Mucosa of gallbladder (tissue), 1 donor: ENCODE measurements at regions not wholly inside any gene's neighbourhood (a gene's known extent, or its start where the extent isn't known, plus 50 kb on each side); places are given as distances from the start of the nearest gene placed in this dataset.

ENCODE experiments used
- DNase-seq: peaks from one replicate; pipeline ENCODE4 v3.0.0-alpha.2; 2020; ENCODE audit warnings: low spot score
- donor health status: DM: no; HTN: no; CAD: no.

DNA sequence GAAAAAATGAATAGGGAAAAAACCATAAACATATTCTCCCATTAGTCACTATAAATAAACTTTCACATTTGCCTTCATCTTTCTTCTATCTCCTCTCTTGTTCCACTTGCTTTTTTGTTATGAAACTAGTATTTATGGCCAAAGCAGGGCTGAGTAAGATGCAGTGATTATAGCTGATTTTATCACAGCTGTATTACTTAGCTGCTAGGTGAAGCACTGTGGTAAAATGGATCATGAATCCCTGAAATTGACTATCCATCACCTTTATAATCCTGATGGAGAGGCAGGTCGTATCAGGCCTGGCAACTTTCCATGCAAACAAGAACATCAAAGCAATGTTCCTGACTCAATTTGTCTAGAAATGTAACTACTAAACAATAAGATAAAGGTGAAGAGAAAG lies 471.6 kb downstream of the TUSC7 start:
- DNase-seq = no peak

DNA sequence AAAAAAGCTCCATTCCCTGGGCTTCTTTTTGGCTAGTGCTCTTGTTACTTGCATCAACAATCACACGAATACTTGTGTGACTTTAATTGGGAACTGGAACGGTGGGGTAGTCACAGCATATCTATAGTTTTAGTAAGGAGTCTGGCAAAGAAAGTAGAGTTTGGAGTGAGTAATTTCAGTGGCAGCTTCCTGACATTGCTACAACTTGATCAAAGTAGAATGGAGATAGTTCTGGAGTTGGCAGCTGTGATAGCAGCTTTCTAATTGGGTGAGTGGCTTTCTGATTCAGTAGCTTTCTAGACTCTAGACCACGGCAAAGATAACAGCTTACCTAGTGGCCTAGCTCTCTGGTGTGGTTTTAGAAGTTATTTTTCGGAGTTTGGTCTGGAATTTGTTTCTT lies 475.0 kb downstream of the TUSC7 start:
- DNase-seq = no peak

DNA sequence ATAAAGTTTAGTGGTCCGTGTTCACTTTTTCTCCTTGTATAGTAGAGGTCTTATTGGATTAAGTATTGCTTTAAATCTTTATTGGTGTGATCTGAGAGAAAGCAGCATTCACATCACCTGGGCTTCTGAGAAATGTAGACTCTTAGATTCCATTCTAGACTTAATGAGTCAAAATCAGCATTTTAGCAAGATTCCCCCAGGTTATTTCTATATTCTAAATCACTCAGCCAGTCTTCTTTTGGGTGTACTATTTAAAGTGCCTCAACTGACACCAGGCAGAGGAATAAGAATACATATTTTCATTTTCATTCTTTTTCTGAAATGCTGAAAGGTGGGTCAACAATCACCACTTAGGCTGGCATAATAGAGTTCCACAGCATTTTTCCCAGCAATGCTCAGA lies 481.7 kb downstream of the TUSC7 start:
- no peak for DNase-seq

DNA sequence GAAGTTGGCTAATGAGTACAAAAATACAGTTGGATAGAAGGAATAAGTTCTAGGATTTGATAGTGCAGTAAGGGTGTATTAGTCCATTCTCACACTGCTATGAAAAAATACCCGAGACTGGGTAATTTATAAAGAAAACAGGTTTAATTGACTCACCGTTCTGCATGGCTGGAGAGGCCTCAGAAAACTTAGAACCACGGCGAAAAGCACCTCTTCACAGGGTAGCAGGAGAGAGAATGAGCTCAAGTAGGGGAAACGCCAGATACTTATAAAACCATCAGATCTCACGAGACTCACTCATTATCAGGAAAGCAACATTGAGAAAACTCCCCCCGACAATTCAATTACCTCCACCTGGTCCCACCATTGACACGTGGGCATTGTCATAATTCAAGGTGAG lies 483.3 kb downstream of the TUSC7 start:
- DNase-seq = no peak

DNA sequence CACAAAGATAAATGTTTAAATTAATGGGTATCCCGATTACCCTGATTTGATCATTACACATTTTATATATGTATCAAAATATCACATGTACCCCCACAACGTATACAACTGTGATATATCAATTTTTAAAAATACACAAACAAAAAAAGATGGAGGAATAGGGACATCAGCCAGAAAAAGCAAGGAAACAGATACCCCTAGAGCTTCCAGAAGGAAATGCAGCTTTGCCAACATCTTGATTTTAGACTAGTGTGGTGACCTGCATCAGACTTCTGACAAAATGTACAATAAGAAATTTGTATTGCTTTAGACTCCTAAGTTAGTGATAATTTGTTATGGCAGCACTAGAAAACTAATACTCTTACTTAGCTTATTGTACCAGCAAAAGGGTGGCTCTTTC lies 483.8 kb downstream of the TUSC7 start:
- no peak for DNase-seq

DNA sequence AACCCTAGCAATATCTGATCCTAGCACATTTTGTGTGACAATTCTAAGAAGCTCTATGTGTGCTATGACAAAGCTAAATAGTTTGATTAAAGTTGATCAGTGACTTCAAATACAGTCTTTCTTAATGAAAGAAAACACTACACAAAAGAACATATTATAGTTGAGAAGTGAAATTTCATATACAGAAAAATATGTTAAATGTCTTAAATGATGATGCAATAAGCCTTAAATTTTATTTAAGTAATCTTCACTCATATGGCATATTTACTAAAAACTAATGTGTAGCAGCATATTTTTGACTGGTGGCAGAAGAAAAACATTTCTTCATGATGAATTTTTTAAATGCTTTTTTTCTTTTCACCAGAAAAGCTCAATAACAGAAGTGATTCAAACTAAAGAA lies 485.5 kb downstream of the TUSC7 start:
- DNase-seq = no peak

DNA sequence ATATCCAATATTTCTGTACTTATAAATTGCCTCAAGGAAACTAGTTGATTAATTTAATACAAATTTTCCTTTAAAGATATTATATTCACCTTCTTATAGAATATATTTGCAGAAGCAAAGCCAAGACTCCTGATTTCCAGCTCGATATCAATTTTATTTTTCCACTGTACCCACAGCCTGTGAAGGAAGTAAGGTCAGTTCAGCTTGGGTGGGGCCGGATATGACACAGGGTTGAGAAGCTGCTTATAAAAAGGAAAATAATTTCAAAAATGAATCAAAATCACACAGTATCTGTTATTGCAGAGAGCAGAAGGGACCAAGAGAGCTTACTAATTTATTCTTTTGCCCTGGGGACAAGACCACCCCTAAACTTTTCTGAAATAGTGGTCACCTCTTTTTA lies 491.4 kb downstream of the TUSC7 start:
- DNase-seq = no peak

DNA sequence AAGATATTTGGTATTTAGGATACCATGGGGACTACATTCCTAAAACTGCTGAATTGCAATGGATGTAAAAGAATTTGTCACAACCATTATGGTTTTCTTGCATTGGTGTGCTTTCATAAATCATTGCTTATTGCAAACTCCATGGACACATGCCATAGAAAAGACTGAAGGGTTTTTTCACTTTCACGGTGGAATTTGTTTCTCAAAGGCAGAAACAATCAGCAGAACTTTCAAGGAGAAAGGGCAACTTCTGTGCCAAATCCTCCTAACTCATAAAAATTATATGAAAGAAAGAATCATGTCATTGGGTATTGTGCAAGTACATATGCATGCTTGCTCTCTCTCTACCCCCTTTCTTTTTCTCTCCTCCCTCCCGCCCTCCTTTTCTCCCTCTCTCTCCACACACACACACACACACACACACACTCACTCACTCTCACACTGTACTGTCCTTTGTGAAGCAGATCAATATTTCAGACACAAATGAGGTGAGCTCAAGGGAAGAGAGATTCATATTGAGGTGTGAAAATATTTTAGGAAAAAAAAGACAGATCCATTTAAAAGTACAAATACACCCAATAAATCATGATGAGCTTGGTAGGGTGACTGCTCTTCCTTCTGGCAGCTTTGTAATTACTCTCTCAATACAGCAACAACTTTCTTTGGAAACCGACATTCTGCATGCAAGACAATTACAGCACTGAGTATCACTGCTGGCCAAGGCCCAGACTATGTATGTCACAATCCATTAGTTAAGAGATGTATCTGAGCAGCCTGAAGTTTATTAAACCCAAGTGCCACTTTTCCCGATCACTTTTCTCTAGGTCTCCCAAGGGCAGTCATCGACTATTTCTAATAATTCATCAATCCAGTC lies 492.6 kb downstream of the TUSC7 start:
- no peak for DNase-seq

DNA sequence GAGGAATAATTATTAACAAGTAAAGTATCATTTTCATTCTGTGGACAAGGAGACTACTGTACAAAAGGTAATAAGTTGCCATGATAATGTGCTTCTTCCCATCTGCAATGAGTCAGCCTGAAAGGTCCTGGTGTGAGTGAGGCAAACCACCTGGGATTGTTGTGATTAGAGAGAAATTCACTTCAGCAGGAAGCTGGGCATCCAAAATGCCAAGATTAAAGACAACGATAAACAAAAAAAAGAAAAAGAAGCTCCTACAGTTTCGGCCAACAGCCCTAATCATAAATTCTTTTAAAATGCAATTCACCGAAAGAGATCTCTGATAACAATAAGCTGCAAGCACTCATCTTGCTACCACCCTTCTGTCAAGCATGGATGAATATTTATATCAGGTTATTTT lies 507.8 kb downstream of the TUSC7 start:
- DNase-seq = no peak

DNA sequence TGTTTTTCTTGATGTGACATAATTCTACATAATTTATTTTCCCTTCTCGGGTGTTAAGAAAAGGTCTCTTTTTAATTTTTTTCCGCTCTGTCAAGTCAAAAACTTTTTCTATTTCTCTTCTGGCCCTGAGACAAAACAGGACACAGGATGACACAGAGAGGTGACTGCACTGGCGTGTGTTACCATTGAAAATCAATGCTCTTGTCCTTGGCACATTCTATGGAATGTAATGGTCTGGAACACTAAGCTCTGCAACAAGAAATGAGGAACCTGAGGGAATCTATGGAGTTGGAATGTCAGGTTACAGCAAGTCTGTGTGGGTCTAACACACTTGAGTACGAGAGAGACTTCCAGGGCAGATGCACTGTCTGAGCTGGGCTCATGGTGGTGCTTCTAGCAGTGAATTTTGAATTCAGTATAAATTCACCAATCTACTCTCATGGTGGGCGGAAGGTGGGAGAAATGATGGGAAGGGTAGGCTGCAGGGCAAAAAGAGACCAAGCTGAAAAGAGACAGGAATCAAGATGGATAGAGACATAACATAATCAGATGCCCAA lies 508.3 kb downstream of the TUSC7 start:
- DNase-seq = peak; percentile 11

DNA sequence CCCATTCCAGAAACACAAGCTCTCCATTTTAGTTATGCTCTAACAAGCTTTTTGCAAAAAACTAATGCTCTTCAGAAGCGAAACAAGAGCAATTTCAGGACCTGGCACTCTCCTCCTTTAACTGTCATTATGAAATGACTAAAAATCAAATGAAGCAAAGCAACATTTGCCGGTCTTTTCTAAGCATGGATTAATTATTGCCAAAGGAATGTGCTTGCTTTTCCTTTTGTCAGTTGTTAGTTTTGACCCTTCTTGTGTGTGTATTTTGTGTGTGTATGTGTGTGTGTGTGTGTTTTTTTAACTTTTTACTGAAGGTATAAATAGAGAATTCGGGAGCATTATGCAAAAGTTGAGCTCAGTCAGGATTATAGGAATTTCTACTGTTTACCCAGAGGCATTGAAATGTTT lies 509.1 kb downstream of the TUSC7 start:
- no peak for DNase-seq

DNA sequence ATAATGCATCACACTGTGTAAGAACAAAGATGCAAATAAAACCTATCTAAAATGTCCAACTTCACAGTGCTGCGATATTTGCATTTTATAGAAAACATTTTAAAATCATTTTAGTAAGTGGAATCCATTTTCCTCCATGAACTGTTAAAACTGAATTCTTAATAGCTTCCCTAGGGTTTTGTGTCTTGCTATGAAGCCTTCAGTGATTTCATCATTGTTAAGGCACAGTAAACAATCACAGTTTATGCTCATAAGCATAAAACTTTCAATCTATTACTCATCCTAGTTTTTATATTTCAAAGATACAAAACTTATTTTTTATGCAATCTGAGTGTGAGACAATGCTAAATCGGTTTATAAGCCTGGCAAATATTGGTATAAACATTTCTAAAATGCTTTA lies 509.7 kb downstream of the TUSC7 start:
- no peak for DNase-seq

DNA sequence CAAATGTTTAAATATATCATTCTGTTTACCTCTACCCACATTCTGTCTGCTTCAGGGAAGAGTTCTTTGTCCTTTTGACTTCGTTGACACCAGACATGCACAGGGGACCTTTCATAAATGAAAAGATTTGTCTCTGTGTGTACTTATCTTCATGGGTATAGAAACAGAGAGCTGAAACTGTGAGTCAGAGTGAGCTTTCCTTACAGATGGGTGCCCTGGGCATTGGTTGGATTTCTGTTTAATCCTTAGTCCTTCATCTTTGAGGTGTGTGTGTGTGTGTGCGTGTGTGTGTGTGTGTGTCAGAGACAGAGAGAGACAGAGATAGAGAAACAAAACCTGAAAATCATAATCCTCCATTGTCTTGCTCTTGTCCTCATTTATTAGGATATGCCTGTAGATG lies 517.4 kb downstream of the TUSC7 start:
- no peak for DNase-seq

DNA sequence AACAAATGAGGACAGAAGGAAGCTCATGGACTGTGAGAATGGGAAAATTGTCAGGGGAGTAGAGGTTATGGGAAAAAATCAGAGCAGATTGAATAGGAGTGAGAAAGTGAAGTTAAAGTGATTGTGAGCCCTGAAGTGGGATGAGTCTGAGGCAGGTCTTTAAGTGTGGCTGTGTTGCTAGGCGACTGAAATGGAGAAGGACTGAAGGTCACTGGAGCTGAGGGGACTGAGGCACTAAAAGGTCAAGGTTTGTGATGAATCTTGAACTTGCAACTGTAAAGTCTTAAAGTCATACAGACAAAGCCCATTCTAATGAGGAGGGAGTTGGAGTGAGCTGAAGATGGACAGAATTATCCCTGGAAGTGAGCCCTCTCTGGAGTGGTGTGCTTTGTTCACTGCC lies 518.9 kb downstream of the TUSC7 start:
- no peak for DNase-seq

DNA sequence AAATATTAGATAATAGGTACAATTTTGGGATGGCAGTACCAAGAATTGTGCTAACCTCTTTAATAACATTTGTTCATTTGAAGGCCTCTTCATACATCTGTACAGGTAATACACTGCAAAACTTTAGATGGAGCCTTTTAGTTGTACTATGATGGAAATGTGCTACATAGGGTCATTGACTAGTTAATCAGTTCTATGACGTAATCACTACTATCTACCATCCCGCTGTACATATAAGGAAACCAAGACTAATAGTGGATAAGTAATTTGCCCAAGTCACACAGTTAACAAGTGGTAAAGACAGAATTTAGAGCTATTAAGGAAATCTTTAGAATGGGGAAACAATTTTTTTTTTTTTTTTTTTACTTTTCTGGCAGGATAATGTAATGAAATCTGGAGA lies 521.3 kb downstream of the TUSC7 start:
- no peak for DNase-seq

DNA sequence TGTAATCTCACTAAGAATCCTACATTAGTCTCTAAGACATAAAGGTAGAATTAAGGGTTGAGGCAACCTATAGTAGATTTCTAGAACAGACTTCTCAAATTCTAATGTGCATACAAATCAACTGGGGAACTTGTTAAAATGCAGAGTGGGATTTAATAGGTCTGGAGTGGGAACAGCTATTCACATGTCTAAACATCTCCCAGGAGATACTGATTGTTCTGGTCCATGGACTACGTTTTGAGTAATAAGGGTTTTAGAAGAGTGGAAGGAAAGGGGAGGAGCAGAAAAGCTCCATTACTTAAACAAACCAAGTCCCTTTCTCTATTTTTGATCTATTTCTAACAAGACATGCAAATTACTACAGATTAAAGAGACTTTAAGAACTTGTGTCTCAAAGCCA lies 524.8 kb downstream of the TUSC7 start:
- DNase-seq = no peak

DNA sequence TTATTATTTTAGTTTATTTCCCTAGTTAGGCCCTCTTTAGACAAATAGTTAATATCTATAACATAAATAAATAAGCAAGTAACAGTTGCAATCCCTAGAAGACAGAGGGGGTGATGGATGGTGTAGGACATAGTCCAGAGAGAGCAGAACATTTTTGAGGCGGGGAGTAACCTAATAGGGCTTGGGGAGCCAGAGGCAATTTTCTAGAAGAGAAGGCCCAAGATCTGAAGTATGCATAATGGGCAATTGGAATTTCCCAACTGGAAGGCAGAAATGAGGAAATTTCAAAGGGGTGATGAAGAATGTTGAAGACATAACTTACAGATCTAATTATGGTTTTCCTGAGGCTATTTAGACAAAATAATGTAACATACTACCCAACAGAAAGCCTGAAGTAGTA lies 525.7 kb downstream of the TUSC7 start:
- DNase-seq = no peak

DNA sequence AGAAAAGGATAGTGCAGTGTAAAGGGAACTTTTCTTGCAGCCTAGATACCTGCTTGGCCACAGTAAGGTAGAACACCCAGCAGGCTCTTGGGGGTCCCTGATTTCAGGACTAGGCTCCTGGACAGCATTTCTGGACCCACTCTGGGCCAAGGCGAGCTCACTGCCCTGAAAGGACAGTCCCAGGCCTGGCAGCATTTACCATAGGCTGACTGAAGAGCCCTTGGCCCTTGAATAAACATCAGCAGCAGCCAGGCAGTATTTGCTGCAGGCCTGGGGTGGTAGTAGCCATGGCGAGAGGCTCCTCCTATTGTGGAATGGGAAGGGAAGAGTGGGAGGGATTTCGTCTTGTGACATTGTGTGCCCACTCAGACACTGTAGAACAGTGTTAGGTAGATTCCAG lies 529.2 kb downstream of the TUSC7 start:
- no peak for DNase-seq

DNA sequence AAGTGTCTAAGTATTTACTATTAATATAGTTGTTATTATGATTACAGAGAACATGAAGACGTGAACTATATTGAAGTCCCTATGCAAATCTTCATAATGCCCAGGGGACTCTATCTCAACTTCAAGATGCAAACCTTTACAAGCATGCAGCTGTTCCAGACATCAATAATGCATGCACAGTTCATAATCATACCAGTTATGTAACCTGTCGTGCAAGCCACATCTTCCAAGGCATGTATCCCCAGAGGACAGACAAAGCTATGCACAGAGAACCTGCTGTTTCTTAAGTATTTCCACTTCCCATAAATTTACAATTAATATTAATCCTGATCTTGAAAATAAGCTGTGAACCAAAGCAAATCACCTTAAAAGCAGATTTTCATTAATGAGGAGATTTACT lies 534.1 kb downstream of the TUSC7 start:
- DNase-seq = no peak

DNA sequence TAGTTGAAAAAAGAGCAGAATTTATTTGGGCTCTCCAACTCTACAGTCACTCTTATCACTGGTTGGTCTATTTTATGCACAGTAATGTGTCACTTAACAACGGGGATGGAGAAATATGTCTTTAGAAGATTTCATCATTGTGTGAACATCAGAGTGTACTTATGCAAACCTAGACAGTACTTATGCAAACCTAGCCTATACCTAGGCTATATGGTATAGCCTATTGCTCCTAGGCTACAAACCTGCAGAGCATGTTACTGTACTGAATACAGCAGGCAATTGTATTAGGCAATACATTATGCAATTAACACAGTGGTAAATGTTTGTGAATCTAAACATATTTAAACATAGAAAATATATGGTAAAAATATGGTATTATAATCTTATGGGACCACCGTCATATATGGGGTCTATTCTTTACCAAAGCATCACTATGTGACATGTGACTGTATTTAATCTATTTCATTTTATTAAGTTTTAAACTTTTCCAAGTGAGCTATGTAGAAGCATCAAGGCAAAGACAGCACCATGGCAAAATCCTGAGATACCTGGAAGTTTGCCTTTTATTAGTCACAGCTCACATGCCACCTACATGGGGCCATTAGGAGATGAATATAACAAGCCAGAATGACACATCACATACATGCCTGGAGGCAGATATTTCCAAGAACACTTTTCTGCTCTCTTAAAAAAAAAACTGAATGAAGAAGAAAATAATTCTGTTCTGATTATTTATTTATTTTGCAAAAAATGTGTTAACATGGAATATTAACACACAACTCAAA lies 537.4 kb downstream of the TUSC7 start:
- no peak for DNase-seq

DNA sequence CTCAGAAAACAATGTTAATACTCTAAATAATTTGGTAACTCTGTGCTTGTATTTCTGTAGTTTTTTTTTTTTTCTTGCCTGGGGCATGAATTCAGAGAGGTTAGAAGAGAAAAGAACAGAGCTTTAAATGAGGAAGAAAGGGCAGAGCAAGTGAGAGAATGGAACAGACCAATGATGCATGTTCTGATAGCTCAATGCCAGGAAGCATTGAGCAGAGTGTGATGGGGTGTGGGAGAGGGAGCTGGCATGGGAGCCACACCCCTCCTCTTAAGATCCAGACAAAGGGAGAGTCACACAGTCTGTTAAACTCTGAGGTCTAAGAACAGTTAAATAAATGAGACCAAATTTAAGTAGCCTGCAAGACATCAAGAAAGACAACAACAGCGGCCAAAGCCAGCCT lies 538.6 kb downstream of the TUSC7 start:
- DNase-seq = no peak

DNA sequence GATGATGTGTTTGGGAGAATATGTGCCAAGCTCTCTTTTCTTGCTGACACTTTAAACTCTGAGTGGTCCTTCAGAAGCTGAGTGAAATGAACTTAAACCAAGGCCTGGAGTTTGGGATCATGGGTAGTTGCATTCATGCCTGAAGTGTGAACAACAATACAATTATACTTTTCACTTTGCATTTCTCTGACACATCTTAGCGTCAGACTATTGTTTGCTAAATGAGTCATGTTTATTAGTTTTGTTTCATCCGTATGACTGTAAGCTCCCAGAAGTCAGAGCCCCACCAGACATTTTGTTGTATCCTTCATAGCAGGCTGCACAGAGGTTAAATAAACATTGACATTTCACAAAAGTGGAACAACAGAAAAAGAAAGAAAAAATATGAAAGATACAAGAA lies 542.6 kb downstream of the TUSC7 start:
- no peak for DNase-seq

DNA sequence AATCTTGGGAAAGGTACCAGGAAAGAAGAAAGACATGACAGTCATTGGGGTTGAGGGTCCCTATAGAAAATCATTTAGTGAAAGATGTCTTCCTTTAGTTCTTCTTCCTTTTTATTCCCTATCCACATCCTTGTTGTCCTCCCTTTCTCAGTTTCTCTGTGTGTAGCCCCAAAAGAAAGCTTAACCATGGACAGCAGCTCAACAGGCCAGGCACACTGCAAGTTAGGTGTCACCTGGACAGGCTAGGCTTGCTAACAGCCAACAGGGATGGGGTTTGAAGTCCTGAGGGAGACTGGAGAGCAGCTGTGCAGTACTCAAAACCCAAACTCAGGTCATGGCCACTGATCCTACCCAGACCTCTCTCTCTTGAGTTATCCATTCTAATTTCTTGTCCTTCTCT lies 543.1 kb downstream of the TUSC7 start:
- no peak for DNase-seq
